ENCODE measurements at regions not wholly inside any gene's neighbourhood (a gene's known extent, or its start where the extent isn't known, plus 50 kb on each side); places are given as distances from the start of the nearest gene placed in this dataset.
A peak's percentile ranks its signal among the peaks of the same experiment; 100 is the strongest.

DNA sequence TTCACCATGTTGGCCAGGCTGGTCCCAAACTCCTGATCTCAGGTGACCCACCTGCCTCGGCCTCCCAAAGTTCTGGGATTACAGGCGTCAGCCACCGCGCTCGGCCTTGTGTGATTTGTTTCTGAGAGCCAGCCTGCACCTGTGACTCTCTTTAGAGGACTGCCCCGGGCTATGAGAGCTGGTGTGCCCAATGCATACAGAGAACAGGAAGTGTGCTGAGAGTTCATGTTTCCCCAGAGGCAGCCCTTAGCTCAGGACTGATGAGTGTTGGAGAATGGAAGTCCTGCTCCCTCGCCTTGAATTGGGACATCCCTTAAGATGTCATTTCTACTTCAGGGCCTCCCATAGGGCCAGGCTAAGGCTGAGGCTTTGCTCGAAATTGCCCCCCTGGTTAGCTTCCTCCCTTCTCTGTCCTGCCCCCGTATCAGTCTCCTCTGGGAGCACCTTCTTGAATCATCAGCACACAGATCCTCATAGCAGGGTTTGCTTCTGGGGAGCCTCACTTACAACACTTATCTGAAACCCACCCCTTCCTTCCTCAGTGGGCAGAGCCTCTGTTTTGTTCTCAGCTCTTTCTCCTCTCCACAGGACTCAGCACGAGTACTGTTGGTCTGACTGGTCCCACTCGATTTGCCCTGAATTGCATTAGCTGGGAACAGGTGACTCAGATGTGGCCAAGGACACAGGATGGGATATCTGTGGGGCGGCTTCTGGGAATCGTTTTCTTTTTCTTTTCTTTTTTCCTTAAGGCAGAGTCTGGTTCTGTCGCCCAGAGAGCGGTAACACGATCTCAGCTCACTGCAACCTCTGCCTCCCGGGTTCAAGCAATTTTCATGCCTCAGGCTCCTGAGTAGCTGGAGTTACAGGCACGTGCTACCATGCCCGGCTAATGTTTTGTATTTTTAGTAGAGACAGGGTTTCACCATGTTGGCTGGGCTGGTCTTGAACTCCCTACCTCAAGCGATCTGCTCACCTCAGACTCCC is 80.1 kb downstream of the UBIAD1 start:
- Mint-ChIP-seq H3K36me3 (no peaks in the 10 kb centered on the region), H3K4me1 (peaks cover 8% of the 10 kb centered on the region), H3K27me3 (ENCODE audit: low read depth in 3 of 3) (peaks cover 13 to 29% (median 16%) of the 10 kb centered on the region in 3 donors), H3K9me3 (peaks cover 0 to 8% (median 3%) of the 10 kb centered on the region in 7 donors), H3K4me3 (no peak overlapping the region), H3K27ac (peak overlapping the region in 1 of 7 donors; percentile 58)
- Histone ChIP-seq H3K9me3 (replicated peaks in 1 of 2; ENCODE audit: control insufficient read depth in 1 of 2, insufficient read depth in 1 of 2, low read length in 2 of 2) (no peaks in the 10 kb centered on the region), H3K4me1 (ENCODE audit: control insufficient read depth in 1 of 2, insufficient read depth in 2 of 2, low read length in 2 of 2) (no peaks in the 10 kb centered on the region), H3K79me2 (ENCODE audit: insufficient read depth, low read length) (no peaks in the 10 kb centered on the region), H3K36me3 (replicated peaks in 1 of 2; ENCODE audit: control insufficient read depth in 1 of 2, insufficient read depth in 2 of 2, low read length in 2 of 2) (no peaks in the 10 kb centered on the region), H3K4me3 (replicated peaks in 1 of 3; ENCODE audit: low read depth in 2 of 3, low read length in 3 of 3) (no peak overlapping the region), H4K20me1 (ENCODE audit: insufficient read depth, low read length) (no peaks in the 10 kb centered on the region), H2AFZ (ENCODE audit: insufficient read depth, low read depth, low read length, poor library complexity, severe bottlenecking) (peak overlapping the region; percentile 50), H3K27me3 (ENCODE audit: control insufficient read depth in 2 of 2, insufficient read depth in 2 of 2, low read length in 2 of 2) (no peaks in the 10 kb centered on the region), H3K27ac (ENCODE audit: low read depth in 1 of 2, low read length in 2 of 2) (no peak overlapping the region), H3K4me2 (replicated peaks; ENCODE audit: extremely low read depth, low read length, poor library complexity, severe bottlenecking) (no peak overlapping the region), H3K9ac (ENCODE audit: insufficient read depth, low read length, poor library complexity, severe bottlenecking) (no peak overlapping the region)
- intact Hi-C loops (cut with micrococcal nuclease): no loop called here
- WGBS (ENCODE audit: insufficient coverage): 20% methylated on average over 13 of the region's 20 CpGs
- DNase-seq: no peak
- TF ChIP-seq, protein P1, sequence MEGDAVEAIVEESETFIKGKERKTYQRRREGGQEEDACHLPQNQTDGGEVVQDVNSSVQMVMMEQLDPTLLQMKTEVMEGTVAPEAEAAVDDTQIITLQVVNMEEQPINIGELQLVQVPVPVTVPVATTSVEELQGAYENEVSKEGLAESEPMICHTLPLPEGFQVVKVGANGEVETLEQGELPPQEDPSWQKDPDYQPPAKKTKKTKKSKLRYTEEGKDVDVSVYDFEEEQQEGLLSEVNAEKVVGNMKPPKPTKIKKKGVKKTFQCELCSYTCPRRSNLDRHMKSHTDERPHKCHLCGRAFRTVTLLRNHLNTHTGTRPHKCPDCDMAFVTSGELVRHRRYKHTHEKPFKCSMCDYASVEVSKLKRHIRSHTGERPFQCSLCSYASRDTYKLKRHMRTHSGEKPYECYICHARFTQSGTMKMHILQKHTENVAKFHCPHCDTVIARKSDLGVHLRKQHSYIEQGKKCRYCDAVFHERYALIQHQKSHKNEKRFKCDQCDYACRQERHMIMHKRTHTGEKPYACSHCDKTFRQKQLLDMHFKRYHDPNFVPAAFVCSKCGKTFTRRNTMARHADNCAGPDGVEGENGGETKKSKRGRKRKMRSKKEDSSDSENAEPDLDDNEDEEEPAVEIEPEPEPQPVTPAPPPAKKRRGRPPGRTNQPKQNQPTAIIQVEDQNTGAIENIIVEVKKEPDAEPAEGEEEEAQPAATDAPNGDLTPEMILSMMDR (IDR thresholded peaks at IDR 0.05): no peak

DNA sequence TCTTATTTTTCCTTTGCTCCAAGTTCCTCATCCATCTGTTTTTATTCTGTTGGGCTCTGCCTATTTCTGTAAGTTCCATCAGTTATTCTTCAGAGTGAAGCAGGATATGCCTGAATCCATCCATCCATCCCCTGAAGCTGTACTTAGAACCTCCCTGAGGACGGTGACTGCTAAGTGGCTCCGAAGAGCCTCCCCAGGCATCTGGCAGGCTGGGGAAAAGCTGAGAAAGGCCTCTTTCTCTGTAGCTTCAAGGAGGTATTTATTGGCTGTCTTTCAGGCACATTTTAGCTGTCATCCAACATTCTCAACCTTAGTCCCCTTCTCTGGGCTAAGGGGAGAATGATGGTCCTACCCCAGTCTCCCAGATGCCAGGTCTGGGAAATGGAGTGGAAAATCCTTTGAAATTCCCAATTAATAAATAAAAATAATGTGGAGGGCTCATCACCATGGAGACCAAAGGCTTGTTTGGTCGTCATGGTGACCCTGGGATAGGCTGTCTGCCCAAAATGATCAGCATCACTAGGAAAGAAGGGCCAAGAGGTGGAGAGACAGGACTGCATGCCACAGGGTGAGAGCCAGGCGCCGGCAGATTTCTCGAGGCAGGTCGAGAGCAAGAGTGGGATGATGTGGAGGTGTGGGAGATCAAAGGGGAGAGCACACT is 82.0 kb downstream of the UBIAD1 start:
- intact Hi-C loops (cut with micrococcal nuclease): no loop called here
- Mint-ChIP-seq H3K36me3 (no peaks in the 10 kb centered on the region), H3K27me3 (ENCODE audit: low read depth in 3 of 3) (peaks cover 9 to 23% (median 13%) of the 10 kb centered on the region in 3 donors), H3K4me3 (peak overlapping the region in 1 of 2 donors; percentile 21), H3K27ac (no peak overlapping the region), H3K4me1 (peaks cover 7% of the 10 kb centered on the region), H3K9me3 (peaks cover 0 to 3% (median 0%) of the 10 kb centered on the region in 7 donors)
- H3K4me3 ChIP-seq (replicated peaks in 1 of 3; ENCODE audit: low read depth in 2 of 3, low read length in 3 of 3): no peak overlapping the region
- H4K20me1 ChIP-seq (ENCODE audit: insufficient read depth, low read length): no peaks in the 10 kb centered on the region
- no peaks in the 10 kb centered on the region for H3K27me3 ChIP-seq (ENCODE audit: control insufficient read depth in 2 of 2, insufficient read depth in 2 of 2, low read length in 2 of 2)
- no peaks in the 10 kb centered on the region for H3K79me2 ChIP-seq (ENCODE audit: insufficient read depth, low read length)
- no peak for DNase-seq
- H3K9ac ChIP-seq (ENCODE audit: insufficient read depth, low read length, poor library complexity, severe bottlenecking): no peak overlapping the region
- WGBS (ENCODE audit: insufficient coverage): 90% methylated on average over 3 of the region's 7 CpGs
- TF ChIP-seq, protein P1 (IDR thresholded peaks at IDR 0.05): no peak
- H2AFZ ChIP-seq (ENCODE audit: insufficient read depth, low read depth, low read length, poor library complexity, severe bottlenecking): no peak overlapping the region
- H3K9me3 ChIP-seq (replicated peaks in 1 of 2; ENCODE audit: control insufficient read depth in 1 of 2, insufficient read depth in 1 of 2, low read length in 2 of 2): no peaks in the 10 kb centered on the region
- H3K27ac ChIP-seq (ENCODE audit: low read depth in 1 of 2, low read length in 2 of 2): no peak overlapping the region
- H3K36me3 ChIP-seq (replicated peaks in 1 of 2; ENCODE audit: control insufficient read depth in 1 of 2, insufficient read depth in 2 of 2, low read length in 2 of 2): no peaks in the 10 kb centered on the region
- no peaks in the 10 kb centered on the region for H3K4me1 ChIP-seq (ENCODE audit: control insufficient read depth in 1 of 2, insufficient read depth in 2 of 2, low read length in 2 of 2)
- H3K4me2 ChIP-seq (replicated peaks; ENCODE audit: extremely low read depth, low read length, poor library complexity, severe bottlenecking): no peak overlapping the region

Measured in CD14-positive monocyte (primary cell).